ENCODE measurements at regions not wholly inside any gene's neighbourhood (a gene's known extent, or its start where the extent isn't known, plus 50 kb on each side); places are given as distances from the start of the nearest gene placed in this dataset.

DNA sequence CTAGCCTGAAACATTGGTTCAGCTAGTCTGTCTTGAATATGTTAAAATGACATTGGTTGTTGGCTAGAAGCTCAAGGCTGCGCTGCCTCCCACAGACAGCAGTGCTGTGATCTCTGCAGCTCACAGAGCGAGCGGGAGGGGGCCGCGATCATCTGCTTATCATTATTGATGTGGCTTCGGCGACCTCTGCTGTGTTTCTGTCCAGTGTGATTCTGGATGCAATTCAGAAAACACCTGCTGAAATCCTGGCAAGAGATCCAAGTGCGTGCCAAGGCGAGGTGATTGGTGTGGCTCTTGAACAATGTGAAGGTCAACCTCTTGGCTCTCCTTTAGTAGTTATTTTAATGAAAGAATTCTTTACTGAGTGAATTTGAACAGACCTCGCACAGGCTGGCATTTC lies 142.3 kb upstream of the SASH1 start:
- Histone ChIP-seq H3K4me2 (ENCODE audit: low read length) (no peak overlapping the region), H3K9me2 (ENCODE audit: insufficient read depth) (no peaks in the 10 kb centered on the region), H3K27me3 (ENCODE audit: insufficient read depth, low read length) (no peaks in the 10 kb centered on the region), H3K4me3 (replicated peaks in 1 of 2; ENCODE audit: low read depth in 1 of 2, low read length in 2 of 2) (no peak overlapping the region), H3K9me3 (ENCODE audit: control insufficient read depth in 1 of 2, insufficient read depth in 1 of 2, low read depth in 1 of 2, low read length in 2 of 2) (no peaks in the 10 kb centered on the region), H3K79me2 (ENCODE audit: insufficient read depth, low read length) (no peaks in the 10 kb centered on the region), H3K4me1 (ENCODE audit: control insufficient read depth in 1 of 2, insufficient read depth in 2 of 2, low read length in 2 of 2) (no peaks in the 10 kb centered on the region), H2AFZ (ENCODE audit: low read depth, low read length, poor library complexity, severe bottlenecking) (no peak overlapping the region), H3K27ac (ENCODE audit: low read depth, low read length) (no peak overlapping the region), H4K20me1 (ENCODE audit: insufficient read depth) (no peaks in the 10 kb centered on the region), H3K36me3 (ENCODE audit: control insufficient read depth in 1 of 2, insufficient read depth in 2 of 2, low read length in 2 of 2) (no peaks in the 10 kb centered on the region), H3K9ac (ENCODE audit: low read length) (no peak overlapping the region)
- ChIA-PET RAD21 (ENCODE audit: low non-redundant PET in 1 of 2, low total read pairs in 2 of 2, uncharacterized antibody in 2 of 2, unreplicated experiment in 2 of 2) (no interaction called here), CTCF (no interaction called here), POLR2A (no interaction called here)
- no peak for DNase-seq (ENCODE audit: low read depth, low spot score)
- TF ChIP-seq TCF7L2 (IDR thresholded peaks at IDR 0.05; ENCODE audit: borderline replicate concordance, extremely low read depth, insufficient read depth, insufficient read length) (no peak), ZFX (IDR thresholded peaks at IDR 0.05) (no peak), SIN3A (IDR thresholded peaks at IDR 0.05; ENCODE audit: low read depth) (no peak), RAD21 (IDR thresholded peaks at IDR 0.05; ENCODE audit: low read depth) (no peak), SRF (IDR thresholded peaks at IDR 0.05; ENCODE audit: low read depth) (no peak), ZNF274 (IDR thresholded peaks at IDR 0.05; ENCODE audit: low read depth, low read length) (no peak), EGR1 (IDR thresholded peaks at IDR 0.05; ENCODE audit: low read depth) (no peak), SP1 (IDR thresholded peaks at IDR 0.05; ENCODE audit: low read depth) (no peak), EZH2 (IDR thresholded peaks at IDR 0.05) (no peak), POLR2AphosphoS5 (IDR thresholded peaks at IDR 0.05; ENCODE audit: low read depth, low read length) (no peak), POLR2A (IDR thresholded peaks at IDR 0.05; ENCODE audit: borderline replicate concordance, extremely low read depth, insufficient read depth, insufficient read length) (no peak), FOSL1 (IDR thresholded peaks at IDR 0.05; ENCODE audit: low read depth) (no peak), JUND (IDR thresholded peaks at IDR 0.05) (no peak), YY1 (IDR thresholded peaks at IDR 0.05; ENCODE audit: extremely low read depth, insufficient replicate concordance, low read depth, low read length) (no peak)
- TF ChIP-seq, protein P1, sequence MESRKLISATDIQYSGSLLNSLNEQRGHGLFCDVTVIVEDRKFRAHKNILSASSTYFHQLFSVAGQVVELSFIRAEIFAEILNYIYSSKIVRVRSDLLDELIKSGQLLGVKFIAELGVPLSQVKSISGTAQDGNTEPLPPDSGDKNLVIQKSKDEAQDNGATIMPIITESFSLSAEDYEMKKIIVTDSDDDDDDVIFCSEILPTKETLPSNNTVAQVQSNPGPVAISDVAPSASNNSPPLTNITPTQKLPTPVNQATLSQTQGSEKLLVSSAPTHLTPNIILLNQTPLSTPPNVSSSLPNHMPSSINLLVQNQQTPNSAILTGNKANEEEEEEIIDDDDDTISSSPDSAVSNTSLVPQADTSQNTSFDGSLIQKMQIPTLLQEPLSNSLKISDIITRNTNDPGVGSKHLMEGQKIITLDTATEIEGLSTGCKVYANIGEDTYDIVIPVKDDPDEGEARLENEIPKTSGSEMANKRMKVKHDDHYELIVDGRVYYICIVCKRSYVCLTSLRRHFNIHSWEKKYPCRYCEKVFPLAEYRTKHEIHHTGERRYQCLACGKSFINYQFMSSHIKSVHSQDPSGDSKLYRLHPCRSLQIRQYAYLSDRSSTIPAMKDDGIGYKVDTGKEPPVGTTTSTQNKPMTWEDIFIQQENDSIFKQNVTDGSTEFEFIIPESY (IDR thresholded peaks at IDR 0.05; ENCODE audit: extremely low read depth, insufficient replicate concordance, low read length): no peak
- TF ChIP-seq, protein P2, sequence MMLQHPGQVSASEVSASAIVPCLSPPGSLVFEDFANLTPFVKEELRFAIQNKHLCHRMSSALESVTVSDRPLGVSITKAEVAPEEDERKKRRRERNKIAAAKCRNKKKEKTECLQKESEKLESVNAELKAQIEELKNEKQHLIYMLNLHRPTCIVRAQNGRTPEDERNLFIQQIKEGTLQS (IDR thresholded peaks at IDR 0.05): no peak
- TF ChIP-seq, protein P3, sequence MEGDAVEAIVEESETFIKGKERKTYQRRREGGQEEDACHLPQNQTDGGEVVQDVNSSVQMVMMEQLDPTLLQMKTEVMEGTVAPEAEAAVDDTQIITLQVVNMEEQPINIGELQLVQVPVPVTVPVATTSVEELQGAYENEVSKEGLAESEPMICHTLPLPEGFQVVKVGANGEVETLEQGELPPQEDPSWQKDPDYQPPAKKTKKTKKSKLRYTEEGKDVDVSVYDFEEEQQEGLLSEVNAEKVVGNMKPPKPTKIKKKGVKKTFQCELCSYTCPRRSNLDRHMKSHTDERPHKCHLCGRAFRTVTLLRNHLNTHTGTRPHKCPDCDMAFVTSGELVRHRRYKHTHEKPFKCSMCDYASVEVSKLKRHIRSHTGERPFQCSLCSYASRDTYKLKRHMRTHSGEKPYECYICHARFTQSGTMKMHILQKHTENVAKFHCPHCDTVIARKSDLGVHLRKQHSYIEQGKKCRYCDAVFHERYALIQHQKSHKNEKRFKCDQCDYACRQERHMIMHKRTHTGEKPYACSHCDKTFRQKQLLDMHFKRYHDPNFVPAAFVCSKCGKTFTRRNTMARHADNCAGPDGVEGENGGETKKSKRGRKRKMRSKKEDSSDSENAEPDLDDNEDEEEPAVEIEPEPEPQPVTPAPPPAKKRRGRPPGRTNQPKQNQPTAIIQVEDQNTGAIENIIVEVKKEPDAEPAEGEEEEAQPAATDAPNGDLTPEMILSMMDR (IDR thresholded peaks at IDR 0.05 in 2 of 3, conservative IDR thresholded peaks at IDR 0.05 in 1 of 3; ENCODE audit: borderline replicate concordance in 1 of 3, insufficient read depth in 1 of 3, low read depth in 2 of 3, low read length in 2 of 3): no peak
- TF ChIP-seq, protein P4, sequence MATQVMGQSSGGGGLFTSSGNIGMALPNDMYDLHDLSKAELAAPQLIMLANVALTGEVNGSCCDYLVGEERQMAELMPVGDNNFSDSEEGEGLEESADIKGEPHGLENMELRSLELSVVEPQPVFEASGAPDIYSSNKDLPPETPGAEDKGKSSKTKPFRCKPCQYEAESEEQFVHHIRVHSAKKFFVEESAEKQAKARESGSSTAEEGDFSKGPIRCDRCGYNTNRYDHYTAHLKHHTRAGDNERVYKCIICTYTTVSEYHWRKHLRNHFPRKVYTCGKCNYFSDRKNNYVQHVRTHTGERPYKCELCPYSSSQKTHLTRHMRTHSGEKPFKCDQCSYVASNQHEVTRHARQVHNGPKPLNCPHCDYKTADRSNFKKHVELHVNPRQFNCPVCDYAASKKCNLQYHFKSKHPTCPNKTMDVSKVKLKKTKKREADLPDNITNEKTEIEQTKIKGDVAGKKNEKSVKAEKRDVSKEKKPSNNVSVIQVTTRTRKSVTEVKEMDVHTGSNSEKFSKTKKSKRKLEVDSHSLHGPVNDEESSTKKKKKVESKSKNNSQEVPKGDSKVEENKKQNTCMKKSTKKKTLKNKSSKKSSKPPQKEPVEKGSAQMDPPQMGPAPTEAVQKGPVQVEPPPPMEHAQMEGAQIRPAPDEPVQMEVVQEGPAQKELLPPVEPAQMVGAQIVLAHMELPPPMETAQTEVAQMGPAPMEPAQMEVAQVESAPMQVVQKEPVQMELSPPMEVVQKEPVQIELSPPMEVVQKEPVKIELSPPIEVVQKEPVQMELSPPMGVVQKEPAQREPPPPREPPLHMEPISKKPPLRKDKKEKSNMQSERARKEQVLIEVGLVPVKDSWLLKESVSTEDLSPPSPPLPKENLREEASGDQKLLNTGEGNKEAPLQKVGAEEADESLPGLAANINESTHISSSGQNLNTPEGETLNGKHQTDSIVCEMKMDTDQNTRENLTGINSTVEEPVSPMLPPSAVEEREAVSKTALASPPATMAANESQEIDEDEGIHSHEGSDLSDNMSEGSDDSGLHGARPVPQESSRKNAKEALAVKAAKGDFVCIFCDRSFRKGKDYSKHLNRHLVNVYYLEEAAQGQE (IDR thresholded peaks at IDR 0.05; ENCODE audit: low read depth): no peak
- intact Hi-C loops (cut with micrococcal nuclease): no loop called here
- ATAC-seq: no peak
- BruUV-seq (replicated peaks): no TSS peak
